ENCODE measurements at regions not wholly inside any gene's neighbourhood (a gene's known extent, or its start where the extent isn't known, plus 50 kb on each side); places are given as distances from the start of the nearest gene placed in this dataset.

GRCh38 chr5:2130361-2130760 lies 247.6 kb upstream of the IRX4 start:
- TF ChIP-seq CTCF (IDR thresholded peaks at IDR 0.05) (no peak), EZH2 (IDR thresholded peaks at IDR 0.05) (no peak)

Data from neural progenitor cell (in vitro differentiated cells).